ENCODE measurements at regions not wholly inside any gene's neighbourhood (a gene's known extent, or its start where the extent isn't known, plus 50 kb on each side); places are given as distances from the start of the nearest gene placed in this dataset.

GRCh38 chr19:16000024-16000663, 51.3 kb downstream of the OR10H4 start:
- Mint-ChIP-seq H3K4me1 (peaks cover 13% of the 10 kb centered on the region), H3K27me3 (no peaks in the 10 kb centered on the region), H3K9me3 (peaks cover 3% of the 10 kb centered on the region), H3K36me3 (ENCODE audit: low read depth) (no peaks in the 10 kb centered on the region), H3K4me3 (no peak overlapping the region), H3K27ac (no peak overlapping the region)
- no peak for ATAC-seq (replicated peaks)

- Mint-ChIP-seq H3K9me3 (peaks cover 1% of the 10 kb centered on the region), H3K27ac (peak overlapping the region; percentile 12), H3K4me1 (peaks cover 13% of the 10 kb centered on the region), H3K4me3 (peak overlapping the region; percentile 73), H3K27me3 (no peaks in the 10 kb centered on the region), H3K36me3 (ENCODE audit: low read depth) (no peaks in the 10 kb centered on the region)
- peak; percentile 92 for ATAC-seq (replicated peaks)
Observed at GRCh38 chr19:16001481-16002312, 52.9 kb downstream of the OR10H4 start.

- Mint-ChIP-seq H3K36me3 (ENCODE audit: low read depth) (no peaks in the 10 kb centered on the region), H3K27me3 (no peaks in the 10 kb centered on the region), H3K9me3 (no peaks in the 10 kb centered on the region), H3K27ac (peak overlapping the region; percentile 12), H3K4me3 (peak overlapping the region; percentile 73), H3K4me1 (peaks cover 13% of the 10 kb centered on the region)
- ATAC-seq (replicated peaks): no peak
Observed at GRCh38 chr19:16002406-16003384, 53.9 kb downstream of the OR10H4 start.

GRCh38 chr19:16003391-16003790, 54.6 kb downstream of the OR10H4 start:
- H3K4me1 Mint-ChIP-seq: peaks cover 13% of the 10 kb centered on the region
- no peak for ATAC-seq (replicated peaks)
- no peaks in the 10 kb centered on the region for H3K36me3 Mint-ChIP-seq (ENCODE audit: low read depth)
- no peak overlapping the region for H3K27ac Mint-ChIP-seq
- no peaks in the 10 kb centered on the region for H3K27me3 Mint-ChIP-seq
- no peak overlapping the region for H3K4me3 Mint-ChIP-seq
- H3K9me3 Mint-ChIP-seq: no peaks in the 10 kb centered on the region

GRCh38 chr19:16005925-16006324, 57.1 kb downstream of the OR10H4 start:
- H3K27ac Mint-ChIP-seq: no peak overlapping the region
- peaks cover 13% of the 10 kb centered on the region for H3K4me1 Mint-ChIP-seq
- no peaks in the 10 kb centered on the region for H3K36me3 Mint-ChIP-seq (ENCODE audit: low read depth)

GRCh38 chr19:16012552-16012951, 63.7 kb upstream of the TPM4 start:
- no peak for ATAC-seq (replicated peaks)
- Mint-ChIP-seq H3K27me3 (no peaks in the 10 kb centered on the region), H3K4me1 (no peaks in the 10 kb centered on the region)

More at GRCh38 chr19:16005925-16006324, 57.1 kb downstream of the OR10H4 start:
- Mint-ChIP-seq H3K9me3 (no peaks in the 10 kb centered on the region), H3K4me3 (no peak overlapping the region), H3K27me3 (no peaks in the 10 kb centered on the region)
- ATAC-seq (replicated peaks): no peak

GRCh38 chr19:16013181-16013850, 63.0 kb upstream of the TPM4 start:
- H3K27ac Mint-ChIP-seq: no peak overlapping the region
- ATAC-seq (replicated peaks): no peak
- no peaks in the 10 kb centered on the region for H3K4me1 Mint-ChIP-seq
- H3K4me3 Mint-ChIP-seq: no peak overlapping the region
- no peaks in the 10 kb centered on the region for H3K36me3 Mint-ChIP-seq (ENCODE audit: low read depth)
- H3K9me3 Mint-ChIP-seq: no peaks in the 10 kb centered on the region
- H3K27me3 Mint-ChIP-seq: no peaks in the 10 kb centered on the region

More at GRCh38 chr19:16012552-16012951, 63.7 kb upstream of the TPM4 start:
- Mint-ChIP-seq H3K27ac (no peak overlapping the region), H3K36me3 (ENCODE audit: low read depth) (no peaks in the 10 kb centered on the region), H3K4me3 (no peak overlapping the region), H3K9me3 (no peaks in the 10 kb centered on the region)

GRCh38 chr19:16013851-16014840, 62.1 kb upstream of the TPM4 start:
- Mint-ChIP-seq H3K9me3 (no peaks in the 10 kb centered on the region), H3K27ac (no peak overlapping the region), H3K4me1 (no peaks in the 10 kb centered on the region), H3K4me3 (no peak overlapping the region), H3K36me3 (ENCODE audit: low read depth) (no peaks in the 10 kb centered on the region), H3K27me3 (no peaks in the 10 kb centered on the region)
- no peak for ATAC-seq (replicated peaks)

- H3K4me1 Mint-ChIP-seq: no peaks in the 10 kb centered on the region
- no peaks in the 10 kb centered on the region for H3K36me3 Mint-ChIP-seq (ENCODE audit: low read depth)
- no peaks in the 10 kb centered on the region for H3K27me3 Mint-ChIP-seq
- no peak overlapping the region for H3K27ac Mint-ChIP-seq
- ATAC-seq (replicated peaks): no peak
- no peak overlapping the region for H3K4me3 Mint-ChIP-seq
- no peaks in the 10 kb centered on the region for H3K9me3 Mint-ChIP-seq
Observed at GRCh38 chr19:16014923-16015804, 61.1 kb upstream of the TPM4 start.

GRCh38 chr19:16015805-16016173, 60.5 kb upstream of the TPM4 start:
- ATAC-seq (replicated peaks): no peak
- H3K27ac Mint-ChIP-seq: no peak overlapping the region
- H3K36me3 Mint-ChIP-seq (ENCODE audit: low read depth): no peaks in the 10 kb centered on the region
- no peaks in the 10 kb centered on the region for H3K4me1 Mint-ChIP-seq
- H3K9me3 Mint-ChIP-seq: no peaks in the 10 kb centered on the region
- no peak overlapping the region for H3K4me3 Mint-ChIP-seq
- H3K27me3 Mint-ChIP-seq: no peaks in the 10 kb centered on the region

- H3K4me1 Mint-ChIP-seq: no peaks in the 10 kb centered on the region
- H3K36me3 Mint-ChIP-seq (ENCODE audit: low read depth): no peaks in the 10 kb centered on the region
- ATAC-seq (replicated peaks): no peak
- no peaks in the 10 kb centered on the region for H3K9me3 Mint-ChIP-seq
- no peak overlapping the region for H3K4me3 Mint-ChIP-seq
- peak overlapping the region; percentile 61 for H3K27ac Mint-ChIP-seq
- no peaks in the 10 kb centered on the region for H3K27me3 Mint-ChIP-seq
Observed at GRCh38 chr19:16016226-16017137, 59.8 kb upstream of the TPM4 start.

- H3K4me1 Mint-ChIP-seq: no peaks in the 10 kb centered on the region
- H3K4me3 Mint-ChIP-seq: no peak overlapping the region
- H3K27ac Mint-ChIP-seq: no peak overlapping the region
- H3K9me3 Mint-ChIP-seq: no peaks in the 10 kb centered on the region
- H3K36me3 Mint-ChIP-seq (ENCODE audit: low read depth): no peaks in the 10 kb centered on the region
- ATAC-seq (replicated peaks): no peak
- no peaks in the 10 kb centered on the region for H3K27me3 Mint-ChIP-seq
Observed at GRCh38 chr19:16017138-16017490, 59.2 kb upstream of the TPM4 start.
